ENCODE measurements at regions not wholly inside any gene's neighbourhood (a gene's known extent, or its start where the extent isn't known, plus 50 kb on each side); places are given as distances from the start of the nearest gene placed in this dataset.
"Not testable (repeated sequence)": the region's sequence is repeated elsewhere in the genome, so short reads cannot be mapped to it uniquely, and the experiment has no call there.

DNA sequence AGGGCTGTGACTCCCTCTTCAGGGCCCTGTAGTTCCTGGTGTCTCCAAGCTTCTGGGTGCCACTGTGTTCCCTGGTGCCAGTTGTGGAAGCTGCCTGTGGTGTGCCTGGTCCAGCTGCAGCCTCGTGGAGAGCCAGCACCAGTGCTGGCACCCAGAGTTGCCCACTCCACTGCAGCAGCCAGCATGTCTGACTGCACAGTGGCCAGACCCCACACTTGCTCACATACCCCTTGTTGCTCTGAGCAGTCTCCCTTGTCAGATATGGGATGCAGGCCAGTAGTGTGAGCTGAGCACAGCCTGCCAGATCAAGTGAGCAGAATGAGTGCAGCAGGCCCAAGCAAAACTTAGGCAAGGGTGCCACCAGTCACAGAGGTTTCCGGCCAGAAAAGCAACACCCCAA is 108.6 kb downstream of the ZMAT1 start:
- Histone ChIP-seq H3K4me3 (ENCODE audit: low read length) (no peak overlapping the region), H3K36me3 (ENCODE audit: control insufficient read depth, low read length) (no peaks in the 10 kb centered on the region), H4K20me1 (ENCODE audit: control insufficient read depth, insufficient read depth, low read depth, low read length) (no peaks in the 10 kb centered on the region), H3K27me3 (ENCODE audit: control insufficient read depth, low read length) (no peaks in the 10 kb centered on the region), H3K79me2 (ENCODE audit: control insufficient read depth, low read length) (no peaks in the 10 kb centered on the region), H3K9me3 (ENCODE audit: control insufficient read depth, insufficient read depth, low read length) (no peaks in the 10 kb centered on the region), H3K4me2 (ENCODE audit: low read length) (no peak overlapping the region), H3K9me2 (replicated peaks; ENCODE audit: control insufficient read depth, low read length) (no peaks in the 10 kb centered on the region), H3K27ac (ENCODE audit: low read depth, low read length) (no peak overlapping the region), H3K4me1 (ENCODE audit: control insufficient read depth, low read length) (no peaks in the 10 kb centered on the region), H3F3A (ENCODE audit: control insufficient read depth, insufficient read depth) (no peaks in the 10 kb centered on the region)
- TF ChIP-seq CTCF (IDR thresholded peaks at IDR 0.05; ENCODE audit: low read depth, low read length, poor library complexity, severe bottlenecking), result no peak
- no peak for TF ChIP-seq EZH2phosphoT487 (IDR thresholded peaks at IDR 0.05; ENCODE audit: borderline replicate concordance, low read length)

GRCh38 chrX:101817739-101818138 is 114.1 kb downstream of the ZMAT1 start:
- not testable (repeated sequence) for H3K27ac ChIP-seq (ENCODE audit: low read depth, low read length); H3F3A ChIP-seq (ENCODE audit: control insufficient read depth, insufficient read depth); H3K79me2 ChIP-seq (ENCODE audit: control insufficient read depth, low read length); H4K20me1 ChIP-seq (ENCODE audit: control insufficient read depth, insufficient read depth, low read depth, low read length); H3K9me3 ChIP-seq (ENCODE audit: control insufficient read depth, insufficient read depth, low read length); H3K36me3 ChIP-seq (ENCODE audit: control insufficient read depth, low read length); H3K4me2 ChIP-seq (ENCODE audit: low read length); H3K4me3 ChIP-seq (ENCODE audit: low read length); H3K9me2 ChIP-seq (replicated peaks; ENCODE audit: control insufficient read depth, low read length); H3K4me1 ChIP-seq (ENCODE audit: control insufficient read depth, low read length); H3K27me3 ChIP-seq (ENCODE audit: control insufficient read depth, low read length)

DNA sequence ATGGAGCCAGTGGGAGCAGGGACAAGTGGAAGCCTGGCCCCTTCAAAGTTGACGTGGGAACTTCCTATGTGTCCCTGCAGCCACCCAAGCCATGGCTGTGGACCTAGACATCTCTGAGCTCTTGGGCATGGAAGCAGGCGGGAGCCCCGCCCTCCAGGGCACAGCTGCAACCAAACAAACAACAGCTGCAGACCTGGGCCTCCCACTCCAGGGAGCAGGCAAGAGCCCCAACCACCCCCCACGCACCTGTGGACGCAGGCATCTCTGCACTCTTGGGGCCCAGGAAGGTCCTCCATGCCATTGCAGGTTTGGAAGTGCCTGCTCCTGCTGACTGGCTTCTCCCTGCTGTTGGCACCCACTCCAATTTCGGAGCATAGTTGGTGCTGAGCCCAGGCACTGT is 118.6 kb downstream of the ZMAT1 start:
- H3K4me2 ChIP-seq (ENCODE audit: low read length), result no peak overlapping the region
- H3K79me2 ChIP-seq (ENCODE audit: control insufficient read depth, low read length), result no peaks in the 10 kb centered on the region
- H3K36me3 ChIP-seq (ENCODE audit: control insufficient read depth, low read length), result no peaks in the 10 kb centered on the region
- TF ChIP-seq CTCF (IDR thresholded peaks at IDR 0.05; ENCODE audit: low read depth, low read length, poor library complexity, severe bottlenecking) (no peak), EZH2phosphoT487 (IDR thresholded peaks at IDR 0.05; ENCODE audit: borderline replicate concordance, low read length) (no peak)
- no peaks in the 10 kb centered on the region for H3K9me3 ChIP-seq (ENCODE audit: control insufficient read depth, insufficient read depth, low read length)
- no peaks in the 10 kb centered on the region for H4K20me1 ChIP-seq (ENCODE audit: control insufficient read depth, insufficient read depth, low read depth, low read length)
- no peak overlapping the region for H3K27ac ChIP-seq (ENCODE audit: low read depth, low read length)
- no peaks in the 10 kb centered on the region for H3K27me3 ChIP-seq (ENCODE audit: control insufficient read depth, low read length)
- no peaks in the 10 kb centered on the region for H3F3A ChIP-seq (ENCODE audit: control insufficient read depth, insufficient read depth)
- no peaks in the 10 kb centered on the region for H3K4me1 ChIP-seq (ENCODE audit: control insufficient read depth, low read length)
- H3K9me2 ChIP-seq (replicated peaks; ENCODE audit: control insufficient read depth, low read length), result no peaks in the 10 kb centered on the region
- H3K4me3 ChIP-seq (ENCODE audit: low read length), result no peak overlapping the region

DNA sequence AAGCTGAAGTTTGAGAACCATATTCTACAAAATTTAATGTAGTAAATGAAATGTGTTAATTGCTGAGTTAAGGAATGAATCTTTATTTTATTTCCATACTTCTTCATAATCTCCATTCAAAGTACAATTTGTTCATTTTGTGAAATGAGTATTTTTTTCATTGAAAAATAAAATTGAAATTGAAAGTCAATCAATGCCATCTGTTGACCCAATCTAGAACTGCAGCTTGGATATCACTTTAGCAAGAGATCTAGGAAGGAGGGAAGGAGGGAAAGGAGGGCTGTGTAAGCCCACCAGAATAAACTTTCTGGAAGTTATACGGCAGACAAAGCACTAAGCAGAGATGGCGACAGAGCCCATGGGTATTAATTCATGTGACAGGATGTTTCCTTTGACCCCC is 128.4 kb downstream of the ZMAT1 start:
- no peaks in the 10 kb centered on the region for H3K9me3 ChIP-seq (ENCODE audit: control insufficient read depth, insufficient read depth, low read length)
- H4K20me1 ChIP-seq (ENCODE audit: control insufficient read depth, insufficient read depth, low read depth, low read length), result no peaks in the 10 kb centered on the region
- no peaks in the 10 kb centered on the region for H3K9me2 ChIP-seq (replicated peaks; ENCODE audit: control insufficient read depth, low read length)
- TF ChIP-seq CTCF (IDR thresholded peaks at IDR 0.05; ENCODE audit: low read depth, low read length, poor library complexity, severe bottlenecking) (peak; percentile 12), EZH2phosphoT487 (IDR thresholded peaks at IDR 0.05; ENCODE audit: borderline replicate concordance, low read length) (no peak)
- H3K4me1 ChIP-seq (ENCODE audit: control insufficient read depth, low read length), result no peaks in the 10 kb centered on the region
- no peaks in the 10 kb centered on the region for H3K36me3 ChIP-seq (ENCODE audit: control insufficient read depth, low read length)
- H3F3A ChIP-seq (ENCODE audit: control insufficient read depth, insufficient read depth), result no peaks in the 10 kb centered on the region
- no peak overlapping the region for H3K27ac ChIP-seq (ENCODE audit: low read depth, low read length)
- no peak overlapping the region for H3K4me2 ChIP-seq (ENCODE audit: low read length)
- no peak overlapping the region for H3K4me3 ChIP-seq (ENCODE audit: low read length)
- no peaks in the 10 kb centered on the region for H3K27me3 ChIP-seq (ENCODE audit: control insufficient read depth, low read length)
- H3K79me2 ChIP-seq (ENCODE audit: control insufficient read depth, low read length), result no peaks in the 10 kb centered on the region
